ENCODE measurements at regions not wholly inside any gene's neighbourhood (a gene's known extent, or its start where the extent isn't known, plus 50 kb on each side); places are given as distances from the start of the nearest gene placed in this dataset.

- Histone ChIP-seq H3K9me3 (replicated peaks; ENCODE audit: control insufficient read depth, insufficient read depth, low read length) (no peaks in the 10 kb centered on the region), H3K27ac (ENCODE audit: control insufficient read depth, insufficient read depth) (no peak overlapping the region), H3K36me3 (ENCODE audit: control insufficient read depth in 2 of 2, insufficient read depth in 2 of 2, low read length in 1 of 2) (no peaks in the 10 kb centered on the region), H3K4me1 (ENCODE audit: control insufficient read depth, insufficient read depth, low read length) (no peaks in the 10 kb centered on the region), H4K20me1 (ENCODE audit: control insufficient read depth, insufficient read depth) (no peaks in the 10 kb centered on the region), H3K27me3 (replicated peaks in 1 of 2; ENCODE audit: control insufficient read depth in 2 of 2, insufficient read depth in 2 of 2, low read length in 1 of 2) (no peaks in the 10 kb centered on the region), H3K9ac (ENCODE audit: control insufficient read depth, insufficient read depth, low read length) (no peak overlapping the region), H3K79me2 (ENCODE audit: control insufficient read depth, insufficient read depth, low read length) (no peaks in the 10 kb centered on the region), H3K4me3 (no peak overlapping the region), H2AFZ (ENCODE audit: control insufficient read depth, low read depth, low read length) (no peak overlapping the region), H3K4me2 (ENCODE audit: control insufficient read depth, insufficient read depth) (no peak overlapping the region)
- TF ChIP-seq MEF2B (IDR thresholded peaks at IDR 0.05; ENCODE audit: partially characterized antibody, poor library complexity, severe bottlenecking) (no peak), MAX (IDR thresholded peaks at IDR 0.05; ENCODE audit: low read depth, low read length) (no peak), SMAD5 (IDR thresholded peaks at IDR 0.05; ENCODE audit: low read depth) (no peak), PML (IDR thresholded peaks at IDR 0.05; ENCODE audit: low read length) (no peak), IRF5 (IDR thresholded peaks at IDR 0.05; ENCODE audit: borderline replicate concordance) (no peak), POLR2AphosphoS2 (IDR thresholded peaks at IDR 0.05; ENCODE audit: low read depth, low read length) (no peak), SIN3A (IDR thresholded peaks at IDR 0.05; ENCODE audit: low read depth, low read length) (no peak)
- ChIA-PET SMC1A (ENCODE audit: uncharacterized antibody, unreplicated experiment) (no interaction called here), RAD21 (ENCODE audit: unreplicated experiment) (no interaction called here), POLR2A (no interaction called here), CTCF (no interaction called here)
- in situ Hi-C loops (cut with MboI): no loop called here
- intact Hi-C loops (cut with micrococcal nuclease; ENCODE audit: unreplicated experiment): no loop called here
- no TSS peak for BruUV-seq (replicated peaks)
- WGBS (ENCODE audit: insufficient coverage, insufficient replicate concordance, low lambda C conversion rate, missing lambda C conversion rate): 42% methylated on average over 12 of the region's 12 CpGs
- ATAC-seq: no peak
- no peak for FAIRE-seq
- no peak for DNase-seq (ENCODE audit: low read depth, low spot score)
Measured at GRCh38 chr1:29883986-29884385, 647.7 kb downstream of the PTPRU start.

- no TSS peak for BruUV-seq (replicated peaks)
- FAIRE-seq (no peak), ATAC-seq (no peak), DNase-seq (ENCODE audit: low read depth, low spot score) (no peak)
- ChIA-PET CTCF (no interaction called here), SMC1A (ENCODE audit: uncharacterized antibody, unreplicated experiment) (no interaction called here), POLR2A (no interaction called here), RAD21 (ENCODE audit: unreplicated experiment) (no interaction called here)
- H3K27me3 ChIP-seq (replicated peaks in 1 of 2; ENCODE audit: control insufficient read depth in 2 of 2, insufficient read depth in 2 of 2, low read length in 1 of 2): no peaks in the 10 kb centered on the region
- no peaks in the 10 kb centered on the region for H3K4me1 ChIP-seq (ENCODE audit: control insufficient read depth, insufficient read depth, low read length)
- intact Hi-C loops (cut with micrococcal nuclease; ENCODE audit: unreplicated experiment): no loop called here
- H3K4me3 ChIP-seq: no peak overlapping the region
- H3K36me3 ChIP-seq (ENCODE audit: control insufficient read depth in 2 of 2, insufficient read depth in 2 of 2, low read length in 1 of 2): no peaks in the 10 kb centered on the region
- no peaks in the 10 kb centered on the region for H3K9me3 ChIP-seq (replicated peaks; ENCODE audit: control insufficient read depth, insufficient read depth, low read length)
- no peak overlapping the region for H3K9ac ChIP-seq (ENCODE audit: control insufficient read depth, insufficient read depth, low read length)
- H3K27ac ChIP-seq (ENCODE audit: control insufficient read depth, insufficient read depth): no peak overlapping the region
- H2AFZ ChIP-seq (ENCODE audit: control insufficient read depth, low read depth, low read length): no peak overlapping the region
- no peaks in the 10 kb centered on the region for H3K79me2 ChIP-seq (ENCODE audit: control insufficient read depth, insufficient read depth, low read length)
- H3K4me2 ChIP-seq (ENCODE audit: control insufficient read depth, insufficient read depth): no peak overlapping the region
- H4K20me1 ChIP-seq (ENCODE audit: control insufficient read depth, insufficient read depth): no peaks in the 10 kb centered on the region
- in situ Hi-C loops (cut with MboI): no loop called here
- WGBS (ENCODE audit: insufficient coverage, insufficient replicate concordance, low lambda C conversion rate, missing lambda C conversion rate): 7% methylated on average over 4 of the region's 4 CpGs
- TF ChIP-seq ZBTB11 (CRISPR knock-in tag; IDR thresholded peaks at IDR 0.05) (no peak), MTA3 (IDR thresholded peaks at IDR 0.05; ENCODE audit: borderline replicate concordance, low read length) (no peak), CEBPB (IDR thresholded peaks at IDR 0.05; ENCODE audit: borderline replicate concordance in 1 of 2, low read depth in 2 of 2, low read length in 2 of 2) (no peak), BMI1 (IDR thresholded peaks at IDR 0.05; ENCODE audit: borderline replicate concordance) (no peak)
Measured at GRCh38 chr1:29883411-29883832, 647.1 kb downstream of the PTPRU start.
